Breast epithelium (tissue), 3 donors: ENCODE measurements at regions not wholly inside any gene's neighbourhood (a gene's known extent, or its start where the extent isn't known, plus 50 kb on each side); places are given as distances from the start of the nearest gene placed in this dataset.

Experiments
- POLR2A ChIP-seq: fragments of 450-650 bp; IDR thresholded peaks from one replicate; pipeline ENCODE4 v1.6.1; 2016; ENCODE audit warnings: antibody characterized with exemption, mild to moderate bottlenecking, moderate library complexity
- POLR2AphosphoS5 ChIP-seq, 3 donors: sonication (generic); formaldehyde crosslinking; IDR thresholded peaks; one replicate each; pipeline ENCODE4 v1.6.1; 2017; ENCODE audit warnings: antibody characterized with exemption in 3 of 3
- TF ChIP-seq, protein P1 (sequence below), 3 donors: fragments of 450-650 bp; IDR thresholded peaks; one replicate each; pipeline ENCODE4 v1.5.1; 2016 to 2017; ENCODE audit warnings: antibody characterized with exemption in 3 of 3, mild to moderate bottlenecking in 3 of 3, moderate library complexity in 3 of 3

DNA sequence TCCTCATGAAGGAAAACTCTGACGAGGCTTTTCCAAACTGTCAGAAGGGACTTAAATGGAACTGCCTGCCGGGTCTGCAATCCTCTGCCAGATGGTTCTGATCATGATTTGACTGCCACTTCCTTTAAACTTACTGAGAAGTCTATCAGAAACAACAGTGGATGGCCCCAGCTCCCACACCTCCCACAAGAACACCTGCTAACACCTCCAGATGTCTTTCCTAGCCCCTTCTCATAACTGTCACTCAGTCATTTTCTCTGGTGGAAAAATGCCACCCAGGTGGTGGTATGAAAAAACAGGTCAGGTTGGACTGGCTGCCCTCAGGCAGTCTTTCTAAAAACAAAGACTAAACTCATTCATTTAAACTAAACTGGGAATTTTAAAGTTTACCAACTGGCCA, 66.7 kb upstream of the ABCD3 start:
- TF ChIP-seq, protein P1, sequence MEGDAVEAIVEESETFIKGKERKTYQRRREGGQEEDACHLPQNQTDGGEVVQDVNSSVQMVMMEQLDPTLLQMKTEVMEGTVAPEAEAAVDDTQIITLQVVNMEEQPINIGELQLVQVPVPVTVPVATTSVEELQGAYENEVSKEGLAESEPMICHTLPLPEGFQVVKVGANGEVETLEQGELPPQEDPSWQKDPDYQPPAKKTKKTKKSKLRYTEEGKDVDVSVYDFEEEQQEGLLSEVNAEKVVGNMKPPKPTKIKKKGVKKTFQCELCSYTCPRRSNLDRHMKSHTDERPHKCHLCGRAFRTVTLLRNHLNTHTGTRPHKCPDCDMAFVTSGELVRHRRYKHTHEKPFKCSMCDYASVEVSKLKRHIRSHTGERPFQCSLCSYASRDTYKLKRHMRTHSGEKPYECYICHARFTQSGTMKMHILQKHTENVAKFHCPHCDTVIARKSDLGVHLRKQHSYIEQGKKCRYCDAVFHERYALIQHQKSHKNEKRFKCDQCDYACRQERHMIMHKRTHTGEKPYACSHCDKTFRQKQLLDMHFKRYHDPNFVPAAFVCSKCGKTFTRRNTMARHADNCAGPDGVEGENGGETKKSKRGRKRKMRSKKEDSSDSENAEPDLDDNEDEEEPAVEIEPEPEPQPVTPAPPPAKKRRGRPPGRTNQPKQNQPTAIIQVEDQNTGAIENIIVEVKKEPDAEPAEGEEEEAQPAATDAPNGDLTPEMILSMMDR (IDR thresholded peaks at IDR 0.05) = no peak
- no peak for TF ChIP-seq POLR2A
- no peak for TF ChIP-seq POLR2AphosphoS5 (IDR thresholded peaks at IDR 0.05)
